Prostate gland (tissue), 2 donors: ENCODE measurements at regions not wholly inside any gene's neighbourhood (a gene's known extent, or its start where the extent isn't known, plus 50 kb on each side); places are given as distances from the start of the nearest gene placed in this dataset.

Experiments
- POLR2A ChIP-seq: fragments of 450-650 bp; IDR thresholded peaks from one replicate; pipeline ENCODE4 v1.6.1; 2016; ENCODE audit warnings: antibody characterized with exemption, mild to moderate bottlenecking
- POLR2AphosphoS5 ChIP-seq: sonication (generic); formaldehyde crosslinking; IDR thresholded peaks from one replicate; pipeline ENCODE4 v1.6.1; 2017; ENCODE audit warnings: antibody characterized with exemption
- TF ChIP-seq, protein P1 (sequence below), 4 experiments: fragments of 200-600 bp in 2 of 4; fragments of 450-650 bp in 2 of 4; sonication (generic) in 2 of 4; IDR thresholded peaks; 1 replicate in 3 of 4; 2 replicates in 1 of 4; pipeline ENCODE4 v1.5.1; 2016 to 2019; ENCODE audit warnings: antibody characterized with exemption in 4 of 4, mild to moderate bottlenecking in 2 of 4, moderate library complexity in 2 of 4

DNA sequence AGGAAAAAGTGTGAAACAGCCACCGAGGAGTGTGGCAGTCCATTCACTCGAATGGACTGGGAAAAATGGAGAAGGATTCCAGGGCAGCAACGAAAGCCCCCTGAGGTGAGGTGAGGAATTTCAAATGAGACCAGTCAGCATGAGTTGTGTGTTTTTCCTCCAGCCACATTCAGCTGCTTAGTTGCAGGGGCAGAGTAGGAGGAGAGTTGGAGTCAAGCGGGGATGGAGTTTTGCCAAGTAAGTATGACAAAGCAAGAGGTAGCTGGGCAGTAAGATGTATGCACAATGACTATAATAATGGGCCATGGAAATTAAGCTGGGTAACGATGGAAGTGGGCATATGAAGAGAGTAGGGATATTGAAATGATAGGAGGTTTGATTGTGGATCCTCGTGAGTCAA lies 64.4 kb downstream of the CCDC54 start:
- TF ChIP-seq, protein P1, sequence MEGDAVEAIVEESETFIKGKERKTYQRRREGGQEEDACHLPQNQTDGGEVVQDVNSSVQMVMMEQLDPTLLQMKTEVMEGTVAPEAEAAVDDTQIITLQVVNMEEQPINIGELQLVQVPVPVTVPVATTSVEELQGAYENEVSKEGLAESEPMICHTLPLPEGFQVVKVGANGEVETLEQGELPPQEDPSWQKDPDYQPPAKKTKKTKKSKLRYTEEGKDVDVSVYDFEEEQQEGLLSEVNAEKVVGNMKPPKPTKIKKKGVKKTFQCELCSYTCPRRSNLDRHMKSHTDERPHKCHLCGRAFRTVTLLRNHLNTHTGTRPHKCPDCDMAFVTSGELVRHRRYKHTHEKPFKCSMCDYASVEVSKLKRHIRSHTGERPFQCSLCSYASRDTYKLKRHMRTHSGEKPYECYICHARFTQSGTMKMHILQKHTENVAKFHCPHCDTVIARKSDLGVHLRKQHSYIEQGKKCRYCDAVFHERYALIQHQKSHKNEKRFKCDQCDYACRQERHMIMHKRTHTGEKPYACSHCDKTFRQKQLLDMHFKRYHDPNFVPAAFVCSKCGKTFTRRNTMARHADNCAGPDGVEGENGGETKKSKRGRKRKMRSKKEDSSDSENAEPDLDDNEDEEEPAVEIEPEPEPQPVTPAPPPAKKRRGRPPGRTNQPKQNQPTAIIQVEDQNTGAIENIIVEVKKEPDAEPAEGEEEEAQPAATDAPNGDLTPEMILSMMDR (IDR thresholded peaks at IDR 0.05) = no peak
- no peak for TF ChIP-seq POLR2A
- TF ChIP-seq POLR2AphosphoS5 = no peak
